DND-41 (cell line): ENCODE measurements at regions not wholly inside any gene's neighbourhood (a gene's known extent, or its start where the extent isn't known, plus 50 kb on each side); places are given as distances from the start of the nearest gene placed in this dataset.
A peak's percentile ranks its signal among the peaks of the same experiment; 100 is the strongest.

Source experiments
- ATAC-seq: fragments of 200-7000 bp; cut with Tn5 transposase; 3 replicates; pipeline ENCODE4 v1.9.1; 2021; ENCODE audit warnings: low read depth; ENCODE audit not compliant: insufficient read depth
- DNase-seq: peaks from one replicate; pipeline ENCODE4 v3.0.0-alpha.2; 2020
- H2AFZ ChIP-seq: 2 replicates; pipeline ENCODE4 v1.6.0; 2012; ENCODE audit warnings: low read depth, low read length
- H3K27ac ChIP-seq: 2 replicates; pipeline ENCODE4 v1.5.1; 2012; ENCODE audit warnings: low read length, inconsistent platforms
- H3K27me3 ChIP-seq: fragments of 200-600 bp; sonication (generic); 2 replicates; pipeline ENCODE4 v1.6.0; 2012; ENCODE audit warnings: low read length, mild to moderate bottlenecking, inconsistent platforms; ENCODE audit not compliant: insufficient read depth, poor library complexity
- H3K36me3 ChIP-seq: 2 replicates; pipeline ENCODE4 v1.5.1; 2012; ENCODE audit warnings: low read length, inconsistent platforms; ENCODE audit not compliant: insufficient read depth
- H3K4me1 ChIP-seq: 2 replicates; pipeline ENCODE4 v1.5.1; 2012; ENCODE audit warnings: mild to moderate bottlenecking, low read length; ENCODE audit not compliant: insufficient read depth
- H3K4me2 ChIP-seq: 2 replicates; pipeline ENCODE4 v1.6.0; 2012; ENCODE audit warnings: mild to moderate bottlenecking, moderate library complexity, low read length, inconsistent platforms; ENCODE audit not compliant: insufficient read depth
- H3K4me3 ChIP-seq, 2 experiments: fragments of 200-600 bp in 1 of 2; shearing (Covaris generic) in 1 of 2; 2 replicates each; pipeline ENCODE4 v1.5.1; 2012 to 2016; ENCODE audit warnings: inconsistent platforms in 2 of 2, low read length in 2 of 2, mild to moderate bottlenecking in 2 of 2, low read depth in 1 of 2, moderate library complexity in 1 of 2
- H3K79me2 ChIP-seq: 2 replicates; pipeline ENCODE4 v1.6.0; 2012; ENCODE audit warnings: low read length, inconsistent platforms; ENCODE audit not compliant: insufficient read depth
- H3K9ac ChIP-seq: 2 replicates; pipeline ENCODE4 v1.6.0; 2012; ENCODE audit warnings: low read depth, mild to moderate bottlenecking, inconsistent platforms, low read length, moderate library complexity
- H3K9me3 ChIP-seq: 2 replicates; pipeline ENCODE4 v1.5.1; 2012; ENCODE audit warnings: low read length, moderate library complexity, mild to moderate bottlenecking, inconsistent platforms; ENCODE audit not compliant: insufficient read depth, severe bottlenecking
- H4K20me1 ChIP-seq: 2 replicates; pipeline ENCODE4 v1.6.0; 2012; ENCODE audit warnings: low read length; ENCODE audit not compliant: insufficient read depth
- CTCF ChIP-seq: IDR thresholded peaks from 2 replicates; pipeline ENCODE4 v1.5.1; 2012; ENCODE audit warnings: borderline replicate concordance, low read length, moderate library complexity, mild to moderate bottlenecking; ENCODE audit not compliant: poor library complexity, severe bottlenecking; ENCODE audit errors: extremely low read depth
- EZH2 ChIP-seq: IDR thresholded peaks from 3 replicates; pipeline ENCODE4 v1.6.1; 2012; ENCODE audit warnings: borderline replicate concordance, low read depth, mild to moderate bottlenecking, moderate library complexity, low read length, inconsistent platforms; ENCODE audit not compliant: severe bottlenecking

GRCh38 chr4:20086799-20087521 is 164.7 kb upstream of the SLIT2 start:
- H3K36me3 ChIP-seq, result no peaks in the 10 kb centered on the region
- H2AFZ ChIP-seq, result peak overlapping the region; percentile 3; the same call in 1 of the 2 replicates
- no peaks in the 10 kb centered on the region for H3K79me2 ChIP-seq
- no peak overlapping the region for H3K4me2 ChIP-seq
- DNase-seq (peak; percentile 7), ATAC-seq (peak; percentile 53; the same call in 1 of the 3 replicates)
- H3K4me1 ChIP-seq, result no peaks in the 10 kb centered on the region
- H3K4me3 ChIP-seq, result no peak overlapping the region
- H3K27me3 ChIP-seq, result no peaks in the 10 kb centered on the region
- no peak overlapping the region for H3K9ac ChIP-seq
- no peaks in the 10 kb centered on the region for H4K20me1 ChIP-seq
- H3K9me3 ChIP-seq, result no peaks in the 10 kb centered on the region
- no peak for TF ChIP-seq EZH2
- no peak for TF ChIP-seq CTCF
- H3K27ac ChIP-seq, result no peak overlapping the region

- TF ChIP-seq CTCF, result no peak
- Histone ChIP-seq H3K27me3 (no peaks in the 10 kb centered on the region), H3K4me1 (no peaks in the 10 kb centered on the region), H3K4me3 (no peak overlapping the region), H3K27ac (no peak overlapping the region), H3K9me3 (no peaks in the 10 kb centered on the region), H4K20me1 (no peaks in the 10 kb centered on the region), H3K4me2 (no peak overlapping the region), H2AFZ (peak overlapping the region; percentile 3; the same call in 1 of the 2 replicates), H3K36me3 (no peaks in the 10 kb centered on the region), H3K79me2 (no peaks in the 10 kb centered on the region), H3K9ac (no peak overlapping the region)
- ATAC-seq, result no peak
- no peak for DNase-seq
Measured at GRCh38 chr4:20086067-20086798, 165.5 kb upstream of the SLIT2 start.

GRCh38 chr4:20085653-20086052 is 166.1 kb upstream of the SLIT2 start:
- no peak overlapping the region for H3K27ac ChIP-seq
- H3K4me1 ChIP-seq, result no peaks in the 10 kb centered on the region
- DNase-seq, result no peak
- no peaks in the 10 kb centered on the region for H4K20me1 ChIP-seq
- H3K4me3 ChIP-seq, result no peak overlapping the region
- no peaks in the 10 kb centered on the region for H3K27me3 ChIP-seq
- H3K79me2 ChIP-seq, result no peaks in the 10 kb centered on the region
- H2AFZ ChIP-seq, result no peak overlapping the region
- no peaks in the 10 kb centered on the region for H3K9me3 ChIP-seq
- no peak for ATAC-seq
- no peaks in the 10 kb centered on the region for H3K36me3 ChIP-seq
- H3K4me2 ChIP-seq, result no peak overlapping the region
- no peak overlapping the region for H3K9ac ChIP-seq
- no peak for TF ChIP-seq CTCF
- no peak for TF ChIP-seq EZH2
